ENCODE measurements at regions not wholly inside any gene's neighbourhood (a gene's known extent, or its start where the extent isn't known, plus 50 kb on each side); places are given as distances from the start of the nearest gene placed in this dataset.

DNA sequence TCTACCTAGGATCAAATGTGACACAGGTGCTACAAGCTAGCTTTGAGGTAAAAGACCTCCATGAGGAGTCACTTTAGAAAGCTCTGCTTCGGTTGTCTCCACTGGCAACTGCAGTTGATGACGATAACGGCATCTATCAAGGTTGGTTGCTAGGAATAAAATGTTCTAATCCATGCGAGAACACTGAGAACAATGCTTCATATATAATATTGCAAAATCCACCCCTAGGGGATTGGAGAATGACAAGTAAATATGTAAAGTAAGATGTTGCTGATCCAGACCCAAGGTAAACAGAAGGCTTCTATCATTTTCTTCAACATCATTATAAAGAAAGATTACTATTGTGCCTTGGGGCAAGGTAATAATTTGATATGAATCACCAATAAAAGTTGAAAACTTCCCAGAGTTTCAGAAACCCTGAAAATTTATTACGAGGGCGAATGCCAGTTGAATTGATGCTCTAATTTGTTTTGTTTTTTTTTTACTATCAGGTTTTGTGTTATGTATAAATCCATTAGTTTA is 1003.4 kb downstream of the CDH18 start:
- intact Hi-C loops (cut with micrococcal nuclease; ENCODE audit: unreplicated experiment) (no loop called here), in situ Hi-C loops (cut with HindIII; ENCODE audit: low pct_unique_long_range_greater_than_20kb, low sequenced_read_pairs) (no loop called here)
- H3K4me1 ChIP-seq (ENCODE audit: control insufficient read depth, insufficient read depth, low read length): no peaks in the 10 kb centered on the region
- no TSS peak for BruUV-seq (replicated peaks)
- DNase-seq (ENCODE audit: low read depth, low spot score): no peak
- no peak for TF ChIP-seq TCF7L2 (IDR thresholded peaks at IDR 0.05; ENCODE audit: low read depth, low read length)
- TF ChIP-seq POLR2AphosphoS5 (IDR thresholded peaks at IDR 0.05; ENCODE audit: low read depth, low read length): no peak
- no peak for TF ChIP-seq SIN3A (IDR thresholded peaks at IDR 0.05; ENCODE audit: borderline replicate concordance, insufficient read depth, low read depth, low read length)
- TF ChIP-seq REST (IDR thresholded peaks at IDR 0.05; ENCODE audit: insufficient read depth in 1 of 2, low read depth in 2 of 2, low read length in 1 of 2): no peak
- TF ChIP-seq CTCF (IDR thresholded peaks at IDR 0.05): no peak
- POLR2A ChIA-PET: no interaction called here
- H3K36me3 ChIP-seq (ENCODE audit: control insufficient read depth, insufficient read depth, low read length): no peaks in the 10 kb centered on the region
- H3K27me3 ChIP-seq (ENCODE audit: control insufficient read depth, insufficient read depth, low read length): no peaks in the 10 kb centered on the region
- ATAC-seq: no peak
- no peak overlapping the region; the same call in 1 of the 2 replicates for H3K27ac ChIP-seq (ENCODE audit: low read length)
- CTCF ChIA-PET: no interaction called here
- no peak overlapping the region for H3K4me3 ChIP-seq (ENCODE audit: low read depth in 2 of 2, low read length in 2 of 2)
- no peaks in the 10 kb centered on the region for H3K9me3 ChIP-seq (ENCODE audit: control insufficient read depth, insufficient read depth, low read depth, low read length)

DNA sequence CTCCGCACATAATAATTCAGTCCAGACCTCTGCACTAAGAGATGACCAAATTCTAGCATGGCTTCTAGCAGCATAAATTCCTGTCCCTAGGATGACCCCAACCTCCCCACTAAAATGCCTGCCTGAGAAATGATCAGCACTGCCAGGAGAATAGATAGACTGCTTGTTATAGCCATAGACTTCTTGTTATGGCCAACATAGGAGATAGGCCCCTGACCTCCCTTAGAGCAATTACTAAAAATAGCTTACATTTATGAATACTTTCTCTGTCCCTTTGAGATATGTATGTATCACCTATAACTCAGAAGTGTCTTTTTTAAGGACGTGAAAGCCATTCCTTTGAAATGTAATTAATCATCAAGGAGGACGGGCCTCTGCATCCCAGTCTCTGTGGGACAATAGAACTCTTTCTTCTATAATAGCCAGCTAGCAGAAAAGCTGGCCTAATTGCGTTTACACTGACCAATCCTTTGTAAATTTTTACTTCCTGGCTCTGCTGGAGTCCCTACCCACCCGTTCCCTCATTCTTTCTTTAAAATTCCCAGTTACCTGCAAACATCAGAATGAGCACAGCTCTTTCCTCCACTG is 1002.7 kb downstream of the CDH18 start:
- in situ Hi-C loops (cut with HindIII; ENCODE audit: low pct_unique_long_range_greater_than_20kb, low sequenced_read_pairs): no loop called here
- Histone ChIP-seq H3K9me3 (ENCODE audit: control insufficient read depth, insufficient read depth, low read depth, low read length) (no peaks in the 10 kb centered on the region), H3K27me3 (ENCODE audit: control insufficient read depth, insufficient read depth, low read length) (no peaks in the 10 kb centered on the region), H3K4me1 (ENCODE audit: control insufficient read depth, insufficient read depth, low read length) (no peaks in the 10 kb centered on the region), H3K36me3 (ENCODE audit: control insufficient read depth, insufficient read depth, low read length) (no peaks in the 10 kb centered on the region), H3K4me3 (ENCODE audit: low read depth in 2 of 2, low read length in 2 of 2) (no peak overlapping the region), H3K27ac (ENCODE audit: low read length) (no peak overlapping the region; the same call in 1 of the 2 replicates)
- ChIA-PET POLR2A (no interaction called here), CTCF (no interaction called here)
- intact Hi-C loops (cut with micrococcal nuclease; ENCODE audit: unreplicated experiment): no loop called here
- BruUV-seq (replicated peaks): no TSS peak
- no peak for TF ChIP-seq POLR2AphosphoS5 (IDR thresholded peaks at IDR 0.05; ENCODE audit: low read depth, low read length)
- TF ChIP-seq CTCF (IDR thresholded peaks at IDR 0.05): no peak
- TF ChIP-seq REST (IDR thresholded peaks at IDR 0.05; ENCODE audit: insufficient read depth in 1 of 2, low read depth in 2 of 2, low read length in 1 of 2): no peak
- TF ChIP-seq SIN3A (IDR thresholded peaks at IDR 0.05; ENCODE audit: borderline replicate concordance, insufficient read depth, low read depth, low read length): no peak
- TF ChIP-seq TCF7L2 (IDR thresholded peaks at IDR 0.05; ENCODE audit: low read depth, low read length): no peak
- no peak for DNase-seq (ENCODE audit: low read depth, low spot score)
- ATAC-seq: no peak
